ENCODE measurements at regions not wholly inside any gene's neighbourhood (a gene's known extent, or its start where the extent isn't known, plus 50 kb on each side); places are given as distances from the start of the nearest gene placed in this dataset.
A peak's percentile ranks its signal among the peaks of the same experiment; 100 is the strongest.

- Histone ChIP-seq H3K4me1 (ENCODE audit: control insufficient read depth, insufficient read depth, low read length) (no peaks in the 10 kb centered on the region), H3K9ac (ENCODE audit: extremely low read depth, low read length, poor library complexity, severe bottlenecking) (no peak overlapping the region), H3K36me3 (ENCODE audit: control insufficient read depth, insufficient read depth, low read length) (no peaks in the 10 kb centered on the region), H3K27ac (ENCODE audit: low read depth, low read length) (no peak overlapping the region), H3K4me3 (ENCODE audit: low read length) (no peak overlapping the region), H3K9me3 (ENCODE audit: control insufficient read depth, low read length) (no peaks in the 10 kb centered on the region), H3K27me3 (ENCODE audit: control insufficient read depth, insufficient read depth, low read length, poor library complexity, severe bottlenecking) (no peaks in the 10 kb centered on the region)
- H3K4me3 Mint-ChIP-seq = no peak overlapping the region
- no peak for DNase-seq
- peaks cover 2% of the 10 kb centered on the region for H3K27me3 Mint-ChIP-seq (ENCODE audit: insufficient read depth)
- no peaks in the 10 kb centered on the region for H3K4me1 Mint-ChIP-seq
- no peak overlapping the region for H3K27ac Mint-ChIP-seq
- no peaks in the 10 kb centered on the region for H3K36me3 Mint-ChIP-seq (ENCODE audit: low read depth)
- 78% methylated on average over 1 of the region's 1 CpG; no CpG with 5 or more reads in 1 of the 2 experiments for WGBS, 2 experiments (ENCODE audit: insufficient coverage in 1 of 2, insufficient read length in 1 of 2)
- no peak for TF ChIP-seq CTCF (conservative IDR thresholded peaks at IDR 0.05)
- peaks cover 5% of the 10 kb centered on the region for H3K9me3 Mint-ChIP-seq
Observed at GRCh38 chr17:65349916-65350315, 211.5 kb downstream of the AXIN2 start.

GRCh38 chr17:65346166-65346565 lies 209.0 kb downstream of the RGS9 start:
- 88 to 89% methylated on average over 1 to 2 of the region's 2 CpGs for WGBS, 2 experiments (ENCODE audit: insufficient coverage in 1 of 2, insufficient read length in 1 of 2)
- Histone ChIP-seq H3K36me3 (ENCODE audit: control insufficient read depth, insufficient read depth, low read length) (no peaks in the 10 kb centered on the region), H3K27ac (ENCODE audit: low read depth, low read length) (no peak overlapping the region), H3K9me3 (ENCODE audit: control insufficient read depth, low read length) (no peaks in the 10 kb centered on the region), H3K4me3 (ENCODE audit: low read length) (no peak overlapping the region), H3K27me3 (ENCODE audit: control insufficient read depth, insufficient read depth, low read length, poor library complexity, severe bottlenecking) (no peaks in the 10 kb centered on the region), H3K9ac (ENCODE audit: extremely low read depth, low read length, poor library complexity, severe bottlenecking) (no peak overlapping the region), H3K4me1 (ENCODE audit: control insufficient read depth, insufficient read depth, low read length) (no peaks in the 10 kb centered on the region)
- H3K36me3 Mint-ChIP-seq (ENCODE audit: low read depth) = no peaks in the 10 kb centered on the region
- H3K9me3 Mint-ChIP-seq = peaks cover 6% of the 10 kb centered on the region
- TF ChIP-seq CTCF (conservative IDR thresholded peaks at IDR 0.05) = no peak
- H3K27ac Mint-ChIP-seq = no peak overlapping the region
- no peak overlapping the region for H3K4me3 Mint-ChIP-seq
- no peak for DNase-seq
- peaks cover 2% of the 10 kb centered on the region for H3K27me3 Mint-ChIP-seq (ENCODE audit: insufficient read depth)
- H3K4me1 Mint-ChIP-seq = no peaks in the 10 kb centered on the region

GRCh38 chr17:65345261-65346005 lies 208.3 kb downstream of the RGS9 start:
- Mint-ChIP-seq H3K9me3 (peaks cover 14% of the 10 kb centered on the region), H3K4me1 (no peaks in the 10 kb centered on the region), H3K4me3 (no peak overlapping the region), H3K27me3 (ENCODE audit: insufficient read depth) (peaks cover 2% of the 10 kb centered on the region), H3K36me3 (ENCODE audit: low read depth) (no peaks in the 10 kb centered on the region), H3K27ac (no peak overlapping the region)
- H3K27me3 ChIP-seq (ENCODE audit: control insufficient read depth, insufficient read depth, low read length, poor library complexity, severe bottlenecking) = no peaks in the 10 kb centered on the region
- no peak for TF ChIP-seq CTCF (conservative IDR thresholded peaks at IDR 0.05)
- H3K4me1 ChIP-seq (ENCODE audit: control insufficient read depth, insufficient read depth, low read length) = no peaks in the 10 kb centered on the region
- no peak overlapping the region for H3K9ac ChIP-seq (ENCODE audit: extremely low read depth, low read length, poor library complexity, severe bottlenecking)
- H3K27ac ChIP-seq (ENCODE audit: low read depth, low read length) = peak overlapping the region; percentile 41
- DNase-seq = no peak
- H3K36me3 ChIP-seq (ENCODE audit: control insufficient read depth, insufficient read depth, low read length) = no peaks in the 10 kb centered on the region
- 88 to 90% methylated on average over 3 to 15 of the region's 15 CpGs for WGBS, 2 experiments (ENCODE audit: insufficient coverage in 1 of 2, insufficient read length in 1 of 2)
- peaks cover 4% of the 10 kb centered on the region for H3K9me3 ChIP-seq (ENCODE audit: control insufficient read depth, low read length)
- H3K4me3 ChIP-seq (ENCODE audit: low read length) = no peak overlapping the region

Measured in endodermal cell (in vitro differentiated cells).